ENCODE measurements at regions not wholly inside any gene's neighbourhood (a gene's known extent, or its start where the extent isn't known, plus 50 kb on each side); places are given as distances from the start of the nearest gene placed in this dataset.
"Not testable (repeated sequence)": the region's sequence is repeated elsewhere in the genome, so short reads cannot be mapped to it uniquely, and the experiment has no call there.

GRCh38 chr1:143717434-143717833 is 254.4 kb downstream of the FAM72C start:
- Histone ChIP-seq H3K4me1 (ENCODE audit: control insufficient read depth in 1 of 2, insufficient read depth in 2 of 2, low read length in 2 of 2) (peaks cover 0 to 5% of the 10 kb centered on the region in 2 experiments), H4K12ac (ENCODE audit: low read depth, low read length) (no peak overlapping the region), H2BK5ac (ENCODE audit: low read depth, low read length, poor library complexity) (no peak overlapping the region), H3K18ac (ENCODE audit: low read length) (no peak overlapping the region), H3K4ac (ENCODE audit: low read depth, low read length) (no peak overlapping the region), H2AFZ (ENCODE audit: insufficient read depth, low read length, poor library complexity) (no peak overlapping the region), H4K8ac (ENCODE audit: low read depth, low read length) (no peak overlapping the region), H3K23ac (ENCODE audit: low read length) (no peak overlapping the region), H3K27ac (ENCODE audit: low read depth, low read length) (no peak overlapping the region), H3K4me2 (ENCODE audit: low read length) (no peak overlapping the region), H3K36me3 (ENCODE audit: control insufficient read depth in 1 of 2, insufficient read depth in 2 of 2, low read length in 2 of 2) (no peaks in the 10 kb centered on the region), H3K79me2 (ENCODE audit: control insufficient read depth, insufficient read depth, low read length, poor library complexity) (no peaks in the 10 kb centered on the region), H3K4me3 (ENCODE audit: low read depth, low read length) (no peak overlapping the region), H3K9ac (ENCODE audit: low read length) (no peak overlapping the region), H2BK12ac (ENCODE audit: low read length) (no peak overlapping the region), H2BK120ac (ENCODE audit: insufficient read depth, low read length, poor library complexity) (no peak overlapping the region), H3K27me3 (ENCODE audit: insufficient read depth, low read length) (no peaks in the 10 kb centered on the region), H3K79me1 (ENCODE audit: low read length) (peaks cover 3% of the 10 kb centered on the region), H3K14ac (ENCODE audit: low read length) (no peak overlapping the region), H3K9me3 (ENCODE audit: insufficient read depth, low read depth, low read length) (peaks cover 2% of the 10 kb centered on the region), H4K91ac (ENCODE audit: low read depth, low read length) (no peak overlapping the region), H2AK5ac (ENCODE audit: low read length) (no peak overlapping the region)
- no CpG with 5 or more reads among the region's 21 CpGs for WGBS (ENCODE audit: extremely low coverage, insufficient coverage, insufficient read length)
- no peak for DNase-seq

GRCh38 chr1:143714913-143715312 is 256.9 kb downstream of the FAM72C start:
- H3K79me1 ChIP-seq (ENCODE audit: low read length); H3K4me3 ChIP-seq (ENCODE audit: low read depth, low read length); H3K4me2 ChIP-seq (ENCODE audit: low read length); H3K36me3 ChIP-seq (ENCODE audit: control insufficient read depth in 1 of 2, insufficient read depth in 2 of 2, low read length in 2 of 2); H3K14ac ChIP-seq (ENCODE audit: low read length); H3K9ac ChIP-seq (ENCODE audit: low read length); DNase-seq; H2AFZ ChIP-seq (ENCODE audit: insufficient read depth, low read length, poor library complexity); H3K79me2 ChIP-seq (ENCODE audit: control insufficient read depth, insufficient read depth, low read length, poor library complexity); H3K27ac ChIP-seq (ENCODE audit: low read depth, low read length); H4K8ac ChIP-seq (ENCODE audit: low read depth, low read length); H3K27me3 ChIP-seq (ENCODE audit: insufficient read depth, low read length); H3K23ac ChIP-seq (ENCODE audit: low read length); H4K12ac ChIP-seq (ENCODE audit: low read depth, low read length); H3K18ac ChIP-seq (ENCODE audit: low read length); H3K4ac ChIP-seq (ENCODE audit: low read depth, low read length); H2BK5ac ChIP-seq (ENCODE audit: low read depth, low read length, poor library complexity); H2AK5ac ChIP-seq (ENCODE audit: low read length); H3K9me3 ChIP-seq (ENCODE audit: insufficient read depth, low read depth, low read length); H2BK12ac ChIP-seq (ENCODE audit: low read length); H4K91ac ChIP-seq (ENCODE audit: low read depth, low read length); H2BK120ac ChIP-seq (ENCODE audit: insufficient read depth, low read length, poor library complexity); H3K4me1 ChIP-seq (ENCODE audit: control insufficient read depth in 1 of 2, insufficient read depth in 2 of 2, low read length in 2 of 2): not testable (repeated sequence)
- no CpG with 5 or more reads among the region's 4 CpGs for WGBS (ENCODE audit: extremely low coverage, insufficient coverage, insufficient read length)

- H4K91ac ChIP-seq (ENCODE audit: low read depth, low read length); H3K27me3 ChIP-seq (ENCODE audit: insufficient read depth, low read length); H3K23ac ChIP-seq (ENCODE audit: low read length); H3K4me3 ChIP-seq (ENCODE audit: low read depth, low read length); H3K14ac ChIP-seq (ENCODE audit: low read length); H2AFZ ChIP-seq (ENCODE audit: insufficient read depth, low read length, poor library complexity); H3K9me3 ChIP-seq (ENCODE audit: insufficient read depth, low read depth, low read length); H2BK12ac ChIP-seq (ENCODE audit: low read length); H4K8ac ChIP-seq (ENCODE audit: low read depth, low read length); H2AK5ac ChIP-seq (ENCODE audit: low read length); H2BK5ac ChIP-seq (ENCODE audit: low read depth, low read length, poor library complexity); H3K4me2 ChIP-seq (ENCODE audit: low read length); H3K79me1 ChIP-seq (ENCODE audit: low read length); H4K12ac ChIP-seq (ENCODE audit: low read depth, low read length); H3K4ac ChIP-seq (ENCODE audit: low read depth, low read length); DNase-seq; H3K79me2 ChIP-seq (ENCODE audit: control insufficient read depth, insufficient read depth, low read length, poor library complexity); H3K18ac ChIP-seq (ENCODE audit: low read length); H3K9ac ChIP-seq (ENCODE audit: low read length); H3K36me3 ChIP-seq (ENCODE audit: control insufficient read depth in 1 of 2, insufficient read depth in 2 of 2, low read length in 2 of 2); H3K27ac ChIP-seq (ENCODE audit: low read depth, low read length); H3K4me1 ChIP-seq (ENCODE audit: control insufficient read depth in 1 of 2, insufficient read depth in 2 of 2, low read length in 2 of 2); H2BK120ac ChIP-seq (ENCODE audit: insufficient read depth, low read length, poor library complexity): not testable (repeated sequence)
- no CpG with 5 or more reads among the region's 10 CpGs for WGBS (ENCODE audit: extremely low coverage, insufficient coverage, insufficient read length)
These were observed 262.1 kb downstream of the FAM72C start for GRCh38 chr1:143709606-143710259.

GRCh38 chr1:143702739-143703138 is 269.0 kb downstream of the FAM72C start:
- not testable (repeated sequence) for H2AFZ ChIP-seq (ENCODE audit: insufficient read depth, low read length, poor library complexity); H3K36me3 ChIP-seq (ENCODE audit: control insufficient read depth in 1 of 2, insufficient read depth in 2 of 2, low read length in 2 of 2); H2AK5ac ChIP-seq (ENCODE audit: low read length); H3K4me1 ChIP-seq (ENCODE audit: control insufficient read depth in 1 of 2, insufficient read depth in 2 of 2, low read length in 2 of 2); H3K4me2 ChIP-seq (ENCODE audit: low read length); H3K23ac ChIP-seq (ENCODE audit: low read length); H3K27me3 ChIP-seq (ENCODE audit: insufficient read depth, low read length); H2BK5ac ChIP-seq (ENCODE audit: low read depth, low read length, poor library complexity); H3K18ac ChIP-seq (ENCODE audit: low read length); H2BK12ac ChIP-seq (ENCODE audit: low read length); H3K14ac ChIP-seq (ENCODE audit: low read length); H3K9me3 ChIP-seq (ENCODE audit: insufficient read depth, low read depth, low read length); H3K9ac ChIP-seq (ENCODE audit: low read length); DNase-seq; H3K79me1 ChIP-seq (ENCODE audit: low read length); H3K4ac ChIP-seq (ENCODE audit: low read depth, low read length); H4K12ac ChIP-seq (ENCODE audit: low read depth, low read length); H2BK120ac ChIP-seq (ENCODE audit: insufficient read depth, low read length, poor library complexity); H3K4me3 ChIP-seq (ENCODE audit: low read depth, low read length); H4K91ac ChIP-seq (ENCODE audit: low read depth, low read length); H3K79me2 ChIP-seq (ENCODE audit: control insufficient read depth, insufficient read depth, low read length, poor library complexity); H4K8ac ChIP-seq (ENCODE audit: low read depth, low read length); H3K27ac ChIP-seq (ENCODE audit: low read depth, low read length)
- no CpG with 5 or more reads among the region's 27 CpGs for WGBS (ENCODE audit: extremely low coverage, insufficient coverage, insufficient read length)

All from trophoblast cell (in vitro differentiated cells and primary cell).